Lower lobe of right lung (tissue), 2 donors: ENCODE measurements at regions not wholly inside any gene's neighbourhood (a gene's known extent, or its start where the extent isn't known, plus 50 kb on each side); places are given as distances from the start of the nearest gene placed in this dataset.
"Not testable (repeated sequence)": the region's sequence is repeated elsewhere in the genome, so short reads cannot be mapped to it uniquely, and the experiment has no call there.

Experiments
- ATAC-seq, 2 donors: fragments of 200-7000 bp; cut with Tn5 transposase; one replicate each; pipeline ENCODE4 v1.9.1; 2020 to 2022; ENCODE audit warnings: mild to moderate bottlenecking in 2 of 2, moderate library complexity in 2 of 2
- DNase-seq: peaks from one replicate; pipeline ENCODE4 v3.0.0-alpha.2; 2020
- H3K27ac ChIP-seq: fragments of 200-600 bp; one replicate; pipeline ENCODE4 v1.8.0; 2022
- H3K27me3 ChIP-seq: fragments of 200-600 bp; one replicate; pipeline ENCODE4 v1.8.0; 2022; ENCODE audit warnings: low read depth
- H3K36me3 ChIP-seq: fragments of 200-600 bp; one replicate; pipeline ENCODE4 v1.8.0; 2022; ENCODE audit warnings: mild to moderate bottlenecking
- H3K4me1 ChIP-seq: fragments of 200-600 bp; one replicate; pipeline ENCODE4 v1.8.0; 2022
- H3K4me3 ChIP-seq: fragments of 200-600 bp; one replicate; pipeline ENCODE4 v1.8.0; 2022; ENCODE audit warnings: mild to moderate bottlenecking
- H3K9me3 ChIP-seq: fragments of 200-600 bp; one replicate; pipeline ENCODE4 v1.8.0; 2022
- intact Hi-C: fragments of 100-400 bp; cut with DNase I; formaldehyde crosslinking; loops from one replicate; pipeline ENCODE4 v1.11.0; 2022
- TF ChIP-seq, protein P1 (sequence below): fragments of 200-600 bp; IDR thresholded peaks from one replicate; pipeline ENCODE4 v1.8.0; 2022; ENCODE audit warnings: antibody characterized with exemption, mild to moderate bottlenecking
- donor health status: DM: no; HTN: yes; CAD: no; lungs with severe emphysema.

- no peak overlapping the region for H3K4me3 ChIP-seq
- no peaks in the 10 kb centered on the region for H3K9me3 ChIP-seq
- no peak overlapping the region for H3K27ac ChIP-seq
- H3K4me1 ChIP-seq = peaks cover 12% of the 10 kb centered on the region
- H3K27me3 ChIP-seq = no peaks in the 10 kb centered on the region
- no peak for DNase-seq
- H3K36me3 ChIP-seq = no peaks in the 10 kb centered on the region
- TF ChIP-seq, protein P1, sequence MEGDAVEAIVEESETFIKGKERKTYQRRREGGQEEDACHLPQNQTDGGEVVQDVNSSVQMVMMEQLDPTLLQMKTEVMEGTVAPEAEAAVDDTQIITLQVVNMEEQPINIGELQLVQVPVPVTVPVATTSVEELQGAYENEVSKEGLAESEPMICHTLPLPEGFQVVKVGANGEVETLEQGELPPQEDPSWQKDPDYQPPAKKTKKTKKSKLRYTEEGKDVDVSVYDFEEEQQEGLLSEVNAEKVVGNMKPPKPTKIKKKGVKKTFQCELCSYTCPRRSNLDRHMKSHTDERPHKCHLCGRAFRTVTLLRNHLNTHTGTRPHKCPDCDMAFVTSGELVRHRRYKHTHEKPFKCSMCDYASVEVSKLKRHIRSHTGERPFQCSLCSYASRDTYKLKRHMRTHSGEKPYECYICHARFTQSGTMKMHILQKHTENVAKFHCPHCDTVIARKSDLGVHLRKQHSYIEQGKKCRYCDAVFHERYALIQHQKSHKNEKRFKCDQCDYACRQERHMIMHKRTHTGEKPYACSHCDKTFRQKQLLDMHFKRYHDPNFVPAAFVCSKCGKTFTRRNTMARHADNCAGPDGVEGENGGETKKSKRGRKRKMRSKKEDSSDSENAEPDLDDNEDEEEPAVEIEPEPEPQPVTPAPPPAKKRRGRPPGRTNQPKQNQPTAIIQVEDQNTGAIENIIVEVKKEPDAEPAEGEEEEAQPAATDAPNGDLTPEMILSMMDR = no peak
- ATAC-seq = no peak
- intact Hi-C loops = no loop called here
These were observed 74.3 kb upstream of the COG2 start for GRCh38 chr1:230568008-230568407.

DNA sequence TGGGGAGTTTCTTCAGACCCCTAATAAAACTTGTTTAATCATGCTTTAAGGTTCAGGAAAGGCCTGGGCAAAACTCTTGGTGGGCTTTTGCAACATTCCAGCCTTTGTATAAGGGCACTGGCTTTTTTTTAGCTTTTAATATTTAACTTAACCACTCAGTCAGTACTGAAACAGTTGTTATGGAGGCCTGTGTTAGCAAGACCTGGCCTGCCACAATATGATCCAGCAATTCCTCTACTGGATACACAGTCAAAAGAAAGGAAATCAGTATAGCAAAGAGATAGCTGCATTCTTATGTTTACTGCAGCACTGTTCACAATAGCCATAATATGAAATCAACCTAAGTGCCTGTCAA is 75.1 kb upstream of the COG2 start:
- Histone ChIP-seq H3K27ac (no peak overlapping the region), H3K4me1 (peaks cover 4% of the 10 kb centered on the region), H3K27me3 (no peaks in the 10 kb centered on the region), H3K9me3 (no peaks in the 10 kb centered on the region), H3K4me3 (no peak overlapping the region), H3K36me3 (no peaks in the 10 kb centered on the region)
- intact Hi-C loops = no loop called here
- ATAC-seq = no peak
- TF ChIP-seq, protein P1 = no peak
- DNase-seq = no peak

- H3K27ac ChIP-seq = not testable (repeated sequence)
These were observed 75.6 kb upstream of the COG2 start for GRCh38 chr1:230566532-230567220.

GRCh38 chr1:230565141-230565540 is 77.1 kb upstream of the COG2 start:
- H3K27me3 ChIP-seq = no peaks in the 10 kb centered on the region
- ATAC-seq = no peak
- TF ChIP-seq, protein P1 = no peak
- no peak for DNase-seq
- intact Hi-C loops = no loop called here
- no peak overlapping the region for H3K27ac ChIP-seq
- H3K36me3 ChIP-seq = no peaks in the 10 kb centered on the region
- H3K9me3 ChIP-seq = no peaks in the 10 kb centered on the region
- no peaks in the 10 kb centered on the region for H3K4me1 ChIP-seq
- H3K4me3 ChIP-seq = no peak overlapping the region

More at GRCh38 chr1:230566532-230567220, 75.6 kb upstream of the COG2 start:
- H3K4me3 ChIP-seq, H3K4me1 ChIP-seq, H3K9me3 ChIP-seq, intact Hi-C loops, ATAC-seq, DNase-seq, H3K36me3 ChIP-seq, H3K27me3 ChIP-seq: not testable (repeated sequence)

DNA sequence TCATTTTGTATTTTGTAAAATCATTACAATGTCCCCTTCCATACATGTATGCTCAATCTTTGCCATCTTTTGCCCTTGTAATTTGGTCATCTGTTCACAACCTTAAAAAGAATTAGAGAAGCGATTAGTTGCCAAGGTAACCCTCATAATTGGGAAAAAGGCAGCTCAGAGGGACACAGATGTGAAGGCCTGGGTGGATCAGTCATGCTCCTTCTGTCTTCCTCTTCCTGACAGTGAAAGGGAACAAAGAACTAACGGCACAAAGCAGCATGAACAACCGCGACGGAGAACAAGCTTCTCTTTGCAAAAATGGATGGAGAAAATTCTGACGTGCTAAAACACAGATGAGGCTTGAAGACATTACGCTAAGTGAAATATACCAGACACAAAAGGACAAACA is 78.7 kb upstream of the COG2 start:
- DNase-seq (no peak), ATAC-seq (no peak)
- H3K27me3 ChIP-seq = no peaks in the 10 kb centered on the region
- H3K9me3 ChIP-seq = no peaks in the 10 kb centered on the region
- H3K4me1 ChIP-seq = no peaks in the 10 kb centered on the region
- no peak overlapping the region for H3K27ac ChIP-seq
- intact Hi-C loops = no loop called here
- TF ChIP-seq, protein P1 = no peak
- H3K4me3 ChIP-seq = no peak overlapping the region
- no peaks in the 10 kb centered on the region for H3K36me3 ChIP-seq

- no peaks in the 10 kb centered on the region for H3K36me3 ChIP-seq
- no peaks in the 10 kb centered on the region for H3K9me3 ChIP-seq
- H3K4me1 ChIP-seq = no peaks in the 10 kb centered on the region
- H3K4me3 ChIP-seq = no peak overlapping the region
- intact Hi-C loops = no loop called here
- H3K27me3 ChIP-seq = no peaks in the 10 kb centered on the region
- TF ChIP-seq, protein P1 = no peak
- no peak overlapping the region for H3K27ac ChIP-seq
- DNase-seq (no peak), ATAC-seq (no peak)
These were observed 80.7 kb upstream of the COG2 start for GRCh38 chr1:230561570-230561969.
